ENCODE measurements at regions not wholly inside any gene's neighbourhood (a gene's known extent, or its start where the extent isn't known, plus 50 kb on each side); places are given as distances from the start of the nearest gene placed in this dataset.

DNA sequence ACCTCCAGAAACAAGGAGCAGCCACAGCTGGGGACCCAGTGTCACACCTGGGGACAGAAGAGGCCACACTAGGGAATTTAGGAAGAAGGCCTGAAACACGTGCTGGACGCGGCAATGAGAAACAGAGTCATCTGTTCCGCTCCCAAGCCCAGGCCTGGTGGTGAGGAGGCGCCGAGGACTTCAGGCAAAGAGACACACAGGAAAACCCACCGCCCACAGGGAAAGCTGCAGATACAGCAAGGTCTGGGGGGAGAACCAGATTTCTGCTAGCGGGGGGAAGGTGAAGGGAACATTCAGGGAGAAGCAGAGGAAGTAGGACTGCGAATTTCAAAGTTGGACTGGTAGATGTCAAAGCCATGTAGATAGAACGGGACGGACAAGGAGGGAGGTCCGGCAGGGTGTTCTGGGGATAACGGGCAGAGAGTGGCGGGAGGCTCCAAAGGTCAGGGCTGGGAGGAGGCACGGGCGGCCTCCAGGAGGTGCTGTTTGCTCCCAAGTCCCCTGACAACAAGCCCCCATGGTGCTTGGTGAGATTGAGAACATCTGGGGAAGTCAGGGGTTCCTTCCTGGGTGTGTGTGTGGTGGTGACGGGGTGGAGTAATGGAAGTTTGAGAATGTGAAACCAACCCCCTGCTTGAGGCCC is 351.7 kb upstream of the MYT1L start:
- H3K9ac ChIP-seq (ENCODE audit: low read depth, low read length): no peak overlapping the region

More for the DNA sequence above, 351.7 kb upstream of the MYT1L start:
- intact Hi-C loops (cut with micrococcal nuclease) (no loop called here), in situ Hi-C loops (cut with MboI; ENCODE audit: low sequenced_read_pairs) (no loop called here), dilution Hi-C loops (cut with HindIII; ENCODE audit: low sequenced_read_pairs, unreplicated experiment) (no loop called here)
- no peaks in the 10 kb centered on the region for H3K4me1 ChIP-seq (ENCODE audit: control insufficient read depth, insufficient read depth, low read length)
- no peak overlapping the region for H2BK120ac ChIP-seq (ENCODE audit: low read depth, low read length)
- POLR2A ChIA-PET (ENCODE audit: unreplicated experiment): no interaction called here
- no peaks in the 10 kb centered on the region for H3K79me1 ChIP-seq (ENCODE audit: low read depth in 1 of 2, low read length in 2 of 2)
- H2BK20ac ChIP-seq (ENCODE audit: low read depth, low read length): no peak overlapping the region
- no peaks in the 10 kb centered on the region for H3K9me1 ChIP-seq (ENCODE audit: insufficient read depth, low read length)
- no peak overlapping the region for H3K27ac ChIP-seq (ENCODE audit: insufficient read depth, low read length)
- H2BK15ac ChIP-seq (ENCODE audit: low read depth, low read length): no peak overlapping the region
- H3K18ac ChIP-seq (ENCODE audit: low read depth, low read length): no peak overlapping the region
- no peak overlapping the region for H4K5ac ChIP-seq (ENCODE audit: low read depth, low read length)
- H2AK9ac ChIP-seq (replicated peaks; ENCODE audit: low read depth, low read length, poor library complexity): no peak overlapping the region
- H3K56ac ChIP-seq (ENCODE audit: extremely low read depth, insufficient read depth, low read length): no peak overlapping the region
- H4K91ac ChIP-seq (ENCODE audit: insufficient read depth, low read depth, low read length): no peak overlapping the region
- DNase-seq (no peak), ATAC-seq (ENCODE audit: low read depth) (no peak)
- H3K4me3 ChIP-seq (ENCODE audit: insufficient read depth, low read depth, low read length): no peak overlapping the region
- no peak overlapping the region for H3K4me2 ChIP-seq (ENCODE audit: low read depth, low read length)
- no peak overlapping the region for H2AFZ ChIP-seq (replicated peaks; ENCODE audit: low read length, poor library complexity)
- H3K36me3 ChIP-seq (ENCODE audit: control insufficient read depth, insufficient read depth, low read length): no peaks in the 10 kb centered on the region
- no peak overlapping the region for H3K23ac ChIP-seq (ENCODE audit: low read depth, low read length)
- 81% methylated on average over 3 of the region's 17 CpGs; no CpG with 5 or more reads in 1 of the 2 experiments for WGBS, 2 experiments (ENCODE audit: extremely low coverage in 2 of 2, insufficient read length in 1 of 2)
- no peak for TF ChIP-seq POLR2A (IDR thresholded peaks at IDR 0.05; ENCODE audit: low read depth, low read length)
- H3K27me3 ChIP-seq (ENCODE audit: control insufficient read depth, insufficient read depth, low read length): no peaks in the 10 kb centered on the region
- H3K14ac ChIP-seq (replicated peaks; ENCODE audit: low read depth, low read length): no peak overlapping the region
- peaks cover 14% of the 10 kb centered on the region; the same call in 1 of the 2 replicates for H3K9me3 ChIP-seq (ENCODE audit: control insufficient read depth, insufficient read depth, low read length)
- H2AK5ac ChIP-seq (ENCODE audit: low read depth, low read length): no peak overlapping the region
- H4K20me1 ChIP-seq (ENCODE audit: insufficient read depth, low read length): no peaks in the 10 kb centered on the region
- CTCF ChIA-PET: no interaction called here
- no peak overlapping the region for H2BK5ac ChIP-seq (ENCODE audit: low read depth, low read length, poor library complexity, severe bottlenecking)
- no TSS peak for BruUV-seq (replicated peaks)
- no peak overlapping the region for H4K8ac ChIP-seq (ENCODE audit: low read depth in 2 of 2, low read length in 2 of 2)
- H3K4ac ChIP-seq (ENCODE audit: low read depth, low read length): no peak overlapping the region
